Mucosa of rectum (tissue), 2 donors: ENCODE measurements at regions not wholly inside any gene's neighbourhood (a gene's known extent, or its start where the extent isn't known, plus 50 kb on each side); places are given as distances from the start of the nearest gene placed in this dataset.

ENCODE experiments used
- H3K27ac ChIP-seq, 2 donors: one replicate each; pipeline ENCODE4 v1.7.0; 2013; ENCODE audit warnings: inconsistent platforms in 2 of 2, low read depth in 2 of 2, low read length in 2 of 2
- H3K27me3 ChIP-seq, 2 donors: one replicate each; pipeline ENCODE4 v1.7.0; 2013; ENCODE audit warnings: low read length in 2 of 2; ENCODE audit not compliant: control insufficient read depth in 2 of 2, insufficient read depth in 2 of 2
- H3K36me3 ChIP-seq, 2 donors: one replicate each; pipeline ENCODE4 v1.7.0; 2013; ENCODE audit warnings: low read length in 2 of 2; ENCODE audit not compliant: control insufficient read depth in 2 of 2, insufficient read depth in 2 of 2
- H3K4me1 ChIP-seq, 2 donors: one replicate each; pipeline ENCODE4 v1.7.0; 2013; ENCODE audit warnings: low read length in 2 of 2, mild to moderate bottlenecking in 1 of 2; ENCODE audit not compliant: control insufficient read depth in 2 of 2, insufficient read depth in 2 of 2
- H3K4me3 ChIP-seq, 2 donors: one replicate each; pipeline ENCODE4 v1.7.0; 2013; ENCODE audit warnings: low read length in 2 of 2
- H3K9ac ChIP-seq, 2 donors: one replicate each; pipeline ENCODE4 v1.7.0; 2013; ENCODE audit warnings: low read length in 2 of 2, low read depth in 1 of 2, mild to moderate bottlenecking in 1 of 2
- H3K9me3 ChIP-seq, 2 donors: one replicate each; pipeline ENCODE4 v1.7.0; 2013; ENCODE audit warnings: low read length in 2 of 2; ENCODE audit not compliant: control insufficient read depth in 2 of 2
- donor health status: healthy.
- donor health status: Normal muscosa, but diverticular disease.

DNA sequence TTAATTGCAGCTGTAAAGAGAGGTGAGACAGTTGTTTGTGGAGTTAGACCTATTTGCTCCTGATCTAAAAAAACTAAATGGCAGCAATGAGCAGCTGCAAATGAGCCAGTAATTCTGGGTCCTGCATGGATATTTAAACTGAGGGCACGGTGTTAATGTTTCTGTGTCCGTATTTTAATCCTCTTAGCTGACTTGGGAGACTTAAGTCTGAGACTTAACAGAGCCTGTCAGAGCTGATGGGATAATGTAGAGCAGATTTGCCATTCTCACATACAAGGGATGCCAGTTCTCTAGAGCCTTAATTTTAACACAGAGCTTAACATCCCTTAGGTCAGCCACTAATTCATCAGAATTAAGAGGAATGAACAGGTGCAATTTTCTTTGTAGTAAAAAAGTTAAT lies 178.6 kb upstream of the PDE3A start:
- Histone ChIP-seq H3K27ac (no peak overlapping the region), H3K9ac (no peak overlapping the region), H3K27me3 (no peaks in the 10 kb centered on the region), H3K4me3 (no peak overlapping the region), H3K36me3 (no peaks in the 10 kb centered on the region), H3K4me1 (no peaks in the 10 kb centered on the region), H3K9me3 (no peaks in the 10 kb centered on the region)

DNA sequence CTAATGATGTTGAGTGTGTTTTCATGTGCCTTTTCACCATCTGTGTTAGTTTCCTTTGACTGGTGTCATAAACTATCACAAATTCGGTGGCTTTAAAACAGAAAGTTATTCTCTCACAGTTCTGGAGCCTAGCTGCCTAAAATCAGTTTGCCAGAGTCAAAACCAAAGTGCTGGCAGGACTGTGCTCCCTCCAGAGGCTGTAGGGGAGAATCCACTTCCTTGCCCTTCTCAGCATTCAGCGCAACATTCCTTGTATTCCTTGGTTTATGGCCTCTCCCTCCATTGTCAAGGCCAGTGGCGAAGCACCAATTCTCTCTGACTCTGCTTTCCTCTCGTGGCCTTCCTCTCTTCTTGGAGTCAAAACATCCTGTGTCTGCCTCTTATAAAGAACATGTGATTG lies 174.2 kb upstream of the PDE3A start:
- Histone ChIP-seq H3K4me1 (no peaks in the 10 kb centered on the region), H3K9me3 (no peaks in the 10 kb centered on the region), H3K9ac (no peak overlapping the region), H3K27me3 (no peaks in the 10 kb centered on the region), H3K27ac (no peak overlapping the region), H3K36me3 (no peaks in the 10 kb centered on the region), H3K4me3 (no peak overlapping the region)

DNA sequence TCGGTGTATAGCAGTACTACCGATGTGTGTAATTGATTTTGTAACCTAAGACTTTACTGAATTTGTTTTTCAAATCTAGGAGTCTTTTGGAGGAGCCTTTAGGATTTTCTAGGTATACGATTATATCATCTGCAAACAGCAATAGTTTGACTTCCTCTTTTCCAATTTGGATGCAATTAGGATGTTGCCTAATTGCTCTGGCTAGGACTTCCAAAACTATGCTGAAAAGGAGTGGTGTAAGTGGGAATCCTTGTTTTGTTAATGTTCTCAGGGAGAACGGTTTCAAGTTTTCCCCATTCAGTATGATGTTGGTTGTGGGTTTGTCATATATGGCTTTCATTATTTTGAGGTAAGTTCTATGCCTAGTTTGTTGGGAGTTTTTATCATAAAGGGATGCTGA lies 171.6 kb upstream of the PDE3A start:
- Histone ChIP-seq H3K27me3 (no peaks in the 10 kb centered on the region), H3K4me1 (no peaks in the 10 kb centered on the region), H3K9me3 (no peaks in the 10 kb centered on the region), H3K27ac (no peak overlapping the region), H3K4me3 (no peak overlapping the region), H3K9ac (no peak overlapping the region), H3K36me3 (no peaks in the 10 kb centered on the region)

GRCh38 chr12:20197411-20197810 lies 170.9 kb upstream of the PDE3A start:
- Histone ChIP-seq H3K4me1 (no peaks in the 10 kb centered on the region), H3K27me3 (no peaks in the 10 kb centered on the region), H3K4me3 (no peak overlapping the region), H3K36me3 (no peaks in the 10 kb centered on the region), H3K27ac (no peak overlapping the region), H3K9me3 (no peaks in the 10 kb centered on the region), H3K9ac (no peak overlapping the region)

DNA sequence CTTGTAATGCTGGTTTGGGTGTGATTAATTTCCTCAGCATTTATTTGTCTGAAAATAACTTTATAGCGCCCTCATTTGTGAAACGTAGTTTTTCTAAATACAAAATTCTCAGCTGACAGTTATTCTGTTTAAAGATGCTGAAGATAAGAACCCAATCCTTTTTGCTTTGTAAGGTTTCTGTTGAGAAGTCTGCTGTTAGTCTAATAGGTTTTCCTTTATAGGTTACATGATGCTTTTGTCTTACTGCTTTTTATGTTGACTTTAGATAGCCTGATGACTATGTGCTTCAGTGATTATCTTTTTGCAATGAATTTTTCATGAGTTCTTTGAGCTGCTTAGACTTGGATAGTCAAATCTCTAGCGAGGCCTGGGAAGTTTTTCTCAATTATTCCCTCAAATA lies 168.6 kb upstream of the PDE3A start:
- Histone ChIP-seq H3K4me1 (no peaks in the 10 kb centered on the region), H3K27me3 (no peaks in the 10 kb centered on the region), H3K9ac (no peak overlapping the region), H3K27ac (no peak overlapping the region), H3K4me3 (no peak overlapping the region), H3K36me3 (no peaks in the 10 kb centered on the region), H3K9me3 (no peaks in the 10 kb centered on the region)

DNA sequence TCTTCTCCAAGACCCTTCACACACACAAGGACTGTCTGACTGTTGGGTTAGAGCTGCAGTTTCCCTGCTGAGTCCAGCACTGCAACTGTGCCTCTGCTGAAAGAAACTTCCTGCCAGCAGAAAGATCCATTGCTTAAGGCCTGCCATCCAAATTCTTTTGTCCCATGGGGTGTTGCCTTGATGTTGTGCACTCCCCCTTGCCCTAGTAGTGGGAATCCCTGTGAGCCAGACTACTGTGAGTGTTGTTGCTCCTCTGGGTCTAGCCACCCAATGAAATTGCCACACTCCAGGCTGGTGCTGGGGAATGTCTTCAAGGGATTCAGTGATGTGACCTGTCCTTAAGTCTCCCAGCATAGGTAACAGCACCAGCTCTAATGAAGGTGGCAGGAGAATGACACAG lies 166.6 kb upstream of the PDE3A start:
- H3K9me3 ChIP-seq = no peaks in the 10 kb centered on the region
- no peaks in the 10 kb centered on the region for H3K27me3 ChIP-seq
- H3K9ac ChIP-seq = no peak overlapping the region
- no peak overlapping the region for H3K4me3 ChIP-seq
- H3K4me1 ChIP-seq = no peaks in the 10 kb centered on the region
- no peaks in the 10 kb centered on the region for H3K36me3 ChIP-seq
- H3K27ac ChIP-seq = no peak overlapping the region

DNA sequence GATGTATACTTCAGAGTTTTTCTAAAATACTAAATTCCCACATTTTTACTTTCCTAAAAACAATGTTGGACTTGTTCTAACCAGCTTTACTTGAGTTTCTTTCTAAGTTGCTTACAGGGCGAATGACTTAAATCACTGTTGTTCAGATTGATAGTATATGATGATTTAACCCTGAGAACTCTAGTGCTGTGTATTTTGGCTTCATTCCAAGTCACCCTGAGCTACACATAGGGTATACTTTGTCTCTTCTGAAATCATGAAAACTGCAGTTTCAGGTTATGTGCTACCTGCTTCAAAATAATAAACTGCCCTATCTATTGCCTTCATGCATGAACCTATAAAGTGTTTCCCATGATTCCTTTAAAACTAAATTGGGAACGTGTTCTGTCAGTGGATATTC lies 162.5 kb upstream of the PDE3A start:
- H3K9me3 ChIP-seq = no peaks in the 10 kb centered on the region
- H3K4me1 ChIP-seq = no peaks in the 10 kb centered on the region
- no peak overlapping the region for H3K27ac ChIP-seq
- H3K27me3 ChIP-seq = no peaks in the 10 kb centered on the region
- no peak overlapping the region for H3K4me3 ChIP-seq
- H3K36me3 ChIP-seq = no peaks in the 10 kb centered on the region
- H3K9ac ChIP-seq = no peak overlapping the region

DNA sequence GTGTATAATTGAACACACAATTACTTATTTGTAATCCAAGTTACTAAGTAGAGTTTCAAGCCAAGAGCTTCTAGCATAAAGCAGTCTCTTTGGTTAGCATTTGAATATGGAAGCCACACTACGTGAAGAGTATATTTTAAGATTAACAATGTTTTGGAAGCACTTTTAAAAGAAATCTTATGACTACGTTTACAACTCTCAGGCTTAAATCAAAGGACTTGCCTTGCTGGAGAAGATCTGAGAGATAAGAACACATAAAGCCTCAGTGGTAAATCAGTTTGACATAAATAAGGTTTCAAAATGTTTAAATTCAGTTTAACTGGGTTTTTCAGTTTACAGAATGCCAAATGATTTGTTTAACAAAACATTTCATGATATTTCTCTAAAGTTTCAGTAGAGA lies 161.9 kb upstream of the PDE3A start:
- H3K9me3 ChIP-seq = no peaks in the 10 kb centered on the region
- no peaks in the 10 kb centered on the region for H3K36me3 ChIP-seq
- H3K9ac ChIP-seq = no peak overlapping the region
- no peaks in the 10 kb centered on the region for H3K27me3 ChIP-seq
- H3K4me3 ChIP-seq = no peak overlapping the region
- H3K4me1 ChIP-seq = peaks cover under 1 to 3% of the 10 kb centered on the region in 2 donors
- H3K27ac ChIP-seq = no peak overlapping the region

DNA sequence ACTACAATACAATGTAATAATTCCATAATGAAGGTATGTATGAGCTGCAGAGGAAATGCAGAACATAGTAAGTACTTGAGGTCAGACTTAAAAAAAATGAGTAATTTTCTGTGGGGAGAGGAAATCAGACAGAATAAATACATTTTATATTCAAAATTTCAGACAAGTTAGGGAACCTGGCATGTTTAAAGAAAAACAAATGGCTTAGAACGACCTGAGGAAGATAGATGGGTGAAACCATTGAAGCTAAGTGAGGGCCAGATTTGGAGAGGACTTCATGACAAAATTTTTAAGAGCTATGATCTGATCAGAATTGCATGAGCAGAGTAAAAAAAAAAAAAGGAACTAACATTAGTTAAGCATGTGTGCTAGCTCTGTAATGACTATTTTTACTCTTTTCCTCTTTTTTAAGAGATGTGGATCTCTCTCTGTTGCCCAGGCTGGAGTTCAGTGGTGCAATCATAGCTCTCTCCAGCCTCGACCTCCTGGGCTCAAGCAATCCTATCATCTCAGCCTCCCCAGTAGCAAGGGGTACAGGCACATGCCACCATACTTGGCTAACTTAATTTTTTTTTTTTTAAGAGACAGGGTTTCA lies 157.6 kb upstream of the PDE3A start:
- Histone ChIP-seq H3K4me3 (no peak overlapping the region), H3K36me3 (no peaks in the 10 kb centered on the region), H3K27me3 (no peaks in the 10 kb centered on the region), H3K9ac (no peak overlapping the region), H3K4me1 (peaks cover 12 to 15% of the 10 kb centered on the region in 2 donors), H3K27ac (no peak overlapping the region), H3K9me3 (no peaks in the 10 kb centered on the region)

GRCh38 chr12:20211541-20211940 lies 156.8 kb upstream of the PDE3A start:
- Histone ChIP-seq H3K4me3 (peak overlapping the region in 1 of 2 donors; percentile 17), H3K4me1 (peaks cover 12 to 15% of the 10 kb centered on the region in 2 donors), H3K9me3 (no peaks in the 10 kb centered on the region), H3K9ac (no peak overlapping the region), H3K27ac (peak overlapping the region; percentile 38 to 64), H3K27me3 (no peaks in the 10 kb centered on the region), H3K36me3 (no peaks in the 10 kb centered on the region)

DNA sequence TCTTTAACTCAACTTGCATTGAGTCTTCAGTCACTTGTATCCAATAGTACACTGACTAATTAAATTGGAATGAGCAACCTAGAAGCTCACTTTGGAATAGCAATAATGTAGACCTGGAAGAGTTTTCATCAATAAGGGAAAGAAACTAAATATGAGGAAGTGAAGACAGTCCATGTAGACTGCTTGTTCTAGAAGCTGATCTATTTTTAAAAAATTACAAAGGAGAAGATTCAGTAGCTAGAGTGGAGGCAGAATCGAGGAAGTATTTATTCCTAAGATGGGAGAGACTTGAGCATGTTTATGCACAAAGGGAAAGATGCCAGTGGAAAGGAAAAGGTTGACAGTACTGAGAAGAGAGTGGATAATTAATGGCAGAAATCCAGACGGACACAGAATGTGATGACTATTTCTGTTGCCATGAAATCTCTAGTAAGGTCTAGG lies 156.3 kb upstream of the PDE3A start:
- H3K4me1 ChIP-seq = peaks cover 12 to 15% of the 10 kb centered on the region in 2 donors
- peak overlapping the region; percentile 38 to 64 for H3K27ac ChIP-seq
- H3K4me3 ChIP-seq = no peak overlapping the region
- H3K9me3 ChIP-seq = no peaks in the 10 kb centered on the region
- no peak overlapping the region for H3K9ac ChIP-seq
- H3K36me3 ChIP-seq = no peaks in the 10 kb centered on the region
- no peaks in the 10 kb centered on the region for H3K27me3 ChIP-seq
